ENCODE measurements at regions not wholly inside any gene's neighbourhood (a gene's known extent, or its start where the extent isn't known, plus 50 kb on each side); places are given as distances from the start of the nearest gene placed in this dataset.

DNA sequence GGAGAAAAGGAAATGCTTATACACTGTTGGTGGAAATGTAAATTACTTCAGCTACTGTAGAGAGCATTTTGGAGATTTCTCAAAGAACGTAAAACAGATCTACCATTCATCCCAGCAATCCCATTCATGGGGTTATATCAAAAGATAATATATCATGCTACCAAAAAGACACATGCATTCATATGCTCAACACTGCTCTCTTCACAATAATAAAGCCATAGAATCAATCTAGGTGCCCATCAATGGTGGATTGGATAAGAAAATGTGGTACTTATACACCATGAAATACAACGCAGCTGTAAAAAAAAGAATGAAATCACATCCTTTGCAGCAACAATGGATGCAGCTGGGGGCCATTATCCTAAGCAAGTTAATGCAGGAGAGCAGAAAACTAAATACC lies 1487.7 kb upstream of the SEL1L start:
- H3K27me3 ChIP-seq (ENCODE audit: control insufficient read depth in 5 of 5, insufficient read depth in 4 of 5, low read length in 5 of 5) = no peaks in the 10 kb centered on the region
- H3K27ac ChIP-seq (ENCODE audit: low read depth, low read length) = no peak overlapping the region
- no peak overlapping the region for H3K9ac ChIP-seq (ENCODE audit: low read length in 5 of 5)
- H3K4me3 ChIP-seq (ENCODE audit: low read depth in 1 of 5, low read length in 5 of 5) = no peak overlapping the region
- no peaks in the 10 kb centered on the region for H3K9me3 ChIP-seq (ENCODE audit: control insufficient read depth in 5 of 5, low read length in 5 of 5)
- no peaks in the 10 kb centered on the region for H3K4me1 ChIP-seq (ENCODE audit: control insufficient read depth in 5 of 5, insufficient read depth in 5 of 5, low read length in 5 of 5)
- H3K36me3 ChIP-seq (ENCODE audit: control insufficient read depth in 5 of 5, insufficient read depth in 5 of 5, low read length in 5 of 5) = no peaks in the 10 kb centered on the region

DNA sequence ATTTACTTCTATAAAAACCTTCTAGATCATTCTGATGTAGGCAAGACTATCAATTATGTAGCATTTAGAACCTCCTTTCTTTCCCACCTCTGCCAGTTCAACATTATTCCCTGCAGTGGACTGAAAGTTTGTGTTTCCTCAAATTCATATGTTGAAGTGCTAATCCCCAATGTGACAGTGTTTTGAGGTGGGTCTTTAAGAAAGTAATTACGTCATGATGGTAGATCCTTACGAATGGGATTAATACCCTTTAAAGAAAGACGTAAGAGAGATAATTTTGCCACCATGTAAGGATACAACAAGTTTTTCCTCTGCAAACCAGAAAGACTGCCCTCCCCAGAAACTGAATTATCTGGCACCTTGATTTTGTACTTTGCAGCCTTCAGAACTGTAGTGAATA lies 1489.7 kb upstream of the SEL1L start:
- H3K27ac ChIP-seq (ENCODE audit: low read depth, low read length) = no peak overlapping the region
- H3K9me3 ChIP-seq (ENCODE audit: control insufficient read depth in 5 of 5, low read length in 5 of 5) = no peaks in the 10 kb centered on the region
- H3K9ac ChIP-seq (ENCODE audit: low read length in 5 of 5) = no peak overlapping the region
- H3K4me3 ChIP-seq (ENCODE audit: low read depth in 1 of 5, low read length in 5 of 5) = no peak overlapping the region
- H3K27me3 ChIP-seq (ENCODE audit: control insufficient read depth in 5 of 5, insufficient read depth in 4 of 5, low read length in 5 of 5) = no peaks in the 10 kb centered on the region
- H3K4me1 ChIP-seq (ENCODE audit: control insufficient read depth in 5 of 5, insufficient read depth in 5 of 5, low read length in 5 of 5) = no peaks in the 10 kb centered on the region
- no peaks in the 10 kb centered on the region for H3K36me3 ChIP-seq (ENCODE audit: control insufficient read depth in 5 of 5, insufficient read depth in 5 of 5, low read length in 5 of 5)

DNA sequence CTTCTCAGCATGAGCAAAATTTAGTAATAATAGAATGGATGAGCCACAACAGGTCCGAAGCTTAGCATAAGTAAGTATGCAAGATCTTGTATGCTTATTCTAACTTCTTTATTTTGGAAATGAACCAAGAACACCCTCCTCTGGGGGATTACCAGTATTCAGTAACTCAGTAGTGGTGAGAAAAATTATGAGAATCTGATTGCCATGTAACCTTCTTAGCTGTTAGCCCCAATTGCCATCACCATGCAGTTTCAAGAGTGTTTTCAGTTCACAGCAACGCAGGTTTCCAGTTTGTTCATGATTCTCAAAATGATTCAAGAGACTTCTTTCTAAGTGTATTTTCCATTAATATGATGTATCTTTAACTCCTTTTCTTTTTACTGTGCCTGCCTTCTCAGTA lies 1507.6 kb upstream of the SEL1L start:
- Histone ChIP-seq H3K9me3 (ENCODE audit: control insufficient read depth in 5 of 5, low read length in 5 of 5) (no peaks in the 10 kb centered on the region), H3K4me3 (ENCODE audit: low read depth in 1 of 5, low read length in 5 of 5) (no peak overlapping the region), H3K9ac (ENCODE audit: low read length in 5 of 5) (no peak overlapping the region), H3K27ac (ENCODE audit: low read depth, low read length) (no peak overlapping the region), H3K4me1 (ENCODE audit: control insufficient read depth in 5 of 5, insufficient read depth in 5 of 5, low read length in 5 of 5) (no peaks in the 10 kb centered on the region), H3K27me3 (ENCODE audit: control insufficient read depth in 5 of 5, insufficient read depth in 4 of 5, low read length in 5 of 5) (no peaks in the 10 kb centered on the region), H3K36me3 (ENCODE audit: control insufficient read depth in 5 of 5, insufficient read depth in 5 of 5, low read length in 5 of 5) (no peaks in the 10 kb centered on the region)

DNA sequence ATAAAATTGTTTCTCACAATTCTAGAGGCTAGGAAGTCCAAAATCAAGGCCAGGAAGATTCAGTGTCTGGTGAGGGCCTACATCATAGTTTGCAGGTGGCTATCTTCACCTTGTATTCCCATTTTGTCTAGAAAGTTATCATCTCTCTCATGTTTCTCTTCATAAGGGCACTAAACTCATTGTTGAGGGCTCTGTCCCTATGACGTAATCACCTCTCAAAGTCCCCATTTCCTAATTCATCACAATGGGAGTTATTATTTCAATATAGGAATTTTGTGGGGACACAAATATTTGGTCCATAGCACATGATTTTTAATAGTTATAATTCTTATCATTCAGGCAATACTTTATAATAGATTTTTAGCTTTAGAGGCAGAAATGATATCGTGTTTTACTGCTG lies 1509.2 kb upstream of the SEL1L start:
- Histone ChIP-seq H3K9me3 (ENCODE audit: control insufficient read depth in 5 of 5, low read length in 5 of 5) (no peaks in the 10 kb centered on the region), H3K27me3 (ENCODE audit: control insufficient read depth in 5 of 5, insufficient read depth in 4 of 5, low read length in 5 of 5) (no peaks in the 10 kb centered on the region), H3K9ac (ENCODE audit: low read length in 5 of 5) (no peak overlapping the region), H3K4me3 (ENCODE audit: low read depth in 1 of 5, low read length in 5 of 5) (no peak overlapping the region), H3K27ac (ENCODE audit: low read depth, low read length) (no peak overlapping the region), H3K4me1 (ENCODE audit: control insufficient read depth in 5 of 5, insufficient read depth in 5 of 5, low read length in 5 of 5) (no peaks in the 10 kb centered on the region), H3K36me3 (ENCODE audit: control insufficient read depth in 5 of 5, insufficient read depth in 5 of 5, low read length in 5 of 5) (no peaks in the 10 kb centered on the region)

DNA sequence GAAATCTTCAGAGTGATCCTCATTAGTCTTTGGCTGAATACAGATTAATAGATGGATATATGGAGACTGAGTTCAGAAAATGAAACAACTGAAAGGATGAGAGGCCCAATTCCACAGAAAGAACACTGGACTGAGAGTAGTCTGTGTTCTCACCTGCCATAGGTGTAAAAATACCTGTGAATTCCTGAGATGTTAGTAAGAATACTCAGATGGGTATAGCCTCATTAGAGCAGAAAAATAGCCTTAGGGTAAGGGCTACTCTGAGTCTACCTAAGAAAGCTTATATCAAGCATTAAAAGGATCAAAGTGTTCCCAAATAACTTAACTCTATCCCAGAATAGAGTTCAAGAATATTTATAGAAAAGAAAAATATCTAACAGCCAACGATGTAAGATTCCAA lies 1510.3 kb upstream of the SEL1L start:
- no peaks in the 10 kb centered on the region for H3K36me3 ChIP-seq (ENCODE audit: control insufficient read depth in 5 of 5, insufficient read depth in 5 of 5, low read length in 5 of 5)
- H3K4me3 ChIP-seq (ENCODE audit: low read depth in 1 of 5, low read length in 5 of 5) = no peak overlapping the region
- H3K9me3 ChIP-seq (ENCODE audit: control insufficient read depth in 5 of 5, low read length in 5 of 5) = no peaks in the 10 kb centered on the region
- H3K27ac ChIP-seq (ENCODE audit: low read depth, low read length) = no peak overlapping the region
- H3K9ac ChIP-seq (ENCODE audit: low read length in 5 of 5) = no peak overlapping the region
- H3K4me1 ChIP-seq (ENCODE audit: control insufficient read depth in 5 of 5, insufficient read depth in 5 of 5, low read length in 5 of 5) = no peaks in the 10 kb centered on the region
- H3K27me3 ChIP-seq (ENCODE audit: control insufficient read depth in 5 of 5, insufficient read depth in 4 of 5, low read length in 5 of 5) = no peaks in the 10 kb centered on the region

DNA sequence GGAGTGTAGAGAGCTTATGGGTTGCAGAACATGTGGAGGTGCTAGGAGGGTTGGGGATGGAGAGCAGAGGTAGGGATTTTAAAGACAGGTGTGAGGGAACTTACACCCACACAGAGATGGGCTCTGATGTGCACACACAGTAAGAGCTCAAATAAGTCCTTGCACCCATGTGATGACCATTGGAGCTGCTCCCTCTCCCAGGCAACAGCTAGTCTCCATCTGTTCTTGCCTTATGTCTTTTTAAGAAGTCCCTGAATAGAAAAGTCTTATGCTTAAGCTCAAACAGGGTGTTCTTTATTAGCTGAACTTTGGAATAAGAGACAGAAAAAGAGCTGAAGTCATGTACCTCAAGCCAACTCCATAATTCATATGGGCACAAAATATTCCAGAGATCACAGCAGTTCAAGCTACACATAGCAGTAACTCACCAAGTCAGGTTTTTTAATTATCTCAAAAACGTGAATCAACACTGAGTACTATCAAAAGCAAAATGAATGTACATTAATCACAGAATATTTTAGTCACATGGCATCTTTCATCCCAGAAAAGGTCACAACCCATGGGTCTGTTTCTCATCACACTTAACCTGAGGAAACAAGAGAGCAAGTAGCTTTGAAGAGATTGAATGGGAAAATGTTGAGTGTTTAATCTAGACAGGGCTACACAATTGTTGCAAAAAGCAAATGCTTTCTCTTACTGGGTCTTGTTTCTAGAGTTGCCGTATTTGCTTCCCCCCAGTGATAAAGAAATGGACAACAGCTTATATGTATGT lies 1513.6 kb upstream of the SEL1L start:
- no peak overlapping the region for H3K27ac ChIP-seq (ENCODE audit: low read depth, low read length)
- H3K4me3 ChIP-seq (ENCODE audit: low read depth in 1 of 5, low read length in 5 of 5) = no peak overlapping the region
- H3K36me3 ChIP-seq (ENCODE audit: control insufficient read depth in 5 of 5, insufficient read depth in 5 of 5, low read length in 5 of 5) = no peaks in the 10 kb centered on the region
- H3K9me3 ChIP-seq (ENCODE audit: control insufficient read depth in 5 of 5, low read length in 5 of 5) = no peaks in the 10 kb centered on the region
- H3K27me3 ChIP-seq (ENCODE audit: control insufficient read depth in 5 of 5, insufficient read depth in 4 of 5, low read length in 5 of 5) = no peaks in the 10 kb centered on the region
- no peaks in the 10 kb centered on the region for H3K4me1 ChIP-seq (ENCODE audit: control insufficient read depth in 5 of 5, insufficient read depth in 5 of 5, low read length in 5 of 5)
- H3K9ac ChIP-seq (ENCODE audit: low read length in 5 of 5) = no peak overlapping the region

DNA sequence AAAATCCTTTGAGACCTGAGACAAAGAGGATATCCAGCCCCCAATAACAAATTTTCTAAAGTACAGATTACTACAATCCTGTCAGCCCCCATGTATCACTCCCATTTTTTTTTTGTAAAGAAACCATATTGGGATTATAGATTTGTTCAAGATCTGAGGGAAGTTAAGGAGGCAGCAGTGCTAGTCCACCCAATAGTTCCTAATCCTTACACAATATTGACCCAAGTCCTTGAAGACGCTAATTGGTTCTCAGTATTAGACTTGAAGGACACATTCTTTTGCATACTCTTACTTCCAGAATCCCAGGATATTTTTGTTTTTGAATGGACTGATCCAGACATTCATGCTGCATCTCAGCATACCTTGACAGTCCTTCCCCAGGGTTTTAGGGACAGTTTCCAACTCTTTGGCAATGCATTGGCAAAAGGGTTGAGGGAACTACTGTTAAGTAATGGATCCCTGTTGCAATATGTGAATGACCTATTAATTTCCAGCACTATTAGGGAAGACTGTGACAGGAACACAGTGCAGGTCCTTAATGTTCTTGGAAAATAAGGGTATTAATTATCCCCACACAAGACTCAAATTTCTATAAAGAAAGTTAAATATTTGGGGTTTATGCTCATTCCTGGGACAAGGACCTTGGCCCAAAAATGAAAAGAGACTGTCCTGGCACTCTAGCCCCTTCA lies 1519.5 kb upstream of the SEL1L start:
- Histone ChIP-seq H3K4me3 (ENCODE audit: low read depth in 1 of 5, low read length in 5 of 5) (no peak overlapping the region), H3K27me3 (ENCODE audit: control insufficient read depth in 5 of 5, insufficient read depth in 4 of 5, low read length in 5 of 5) (no peaks in the 10 kb centered on the region), H3K36me3 (ENCODE audit: control insufficient read depth in 5 of 5, insufficient read depth in 5 of 5, low read length in 5 of 5) (no peaks in the 10 kb centered on the region), H3K4me1 (ENCODE audit: control insufficient read depth in 5 of 5, insufficient read depth in 5 of 5, low read length in 5 of 5) (peaks cover 0 to 8% (median 0%) of the 10 kb centered on the region in 5 donors), H3K9ac (ENCODE audit: low read length in 5 of 5) (no peak overlapping the region), H3K9me3 (ENCODE audit: control insufficient read depth in 5 of 5, low read length in 5 of 5) (no peaks in the 10 kb centered on the region), H3K27ac (ENCODE audit: low read depth, low read length) (no peak overlapping the region)

DNA sequence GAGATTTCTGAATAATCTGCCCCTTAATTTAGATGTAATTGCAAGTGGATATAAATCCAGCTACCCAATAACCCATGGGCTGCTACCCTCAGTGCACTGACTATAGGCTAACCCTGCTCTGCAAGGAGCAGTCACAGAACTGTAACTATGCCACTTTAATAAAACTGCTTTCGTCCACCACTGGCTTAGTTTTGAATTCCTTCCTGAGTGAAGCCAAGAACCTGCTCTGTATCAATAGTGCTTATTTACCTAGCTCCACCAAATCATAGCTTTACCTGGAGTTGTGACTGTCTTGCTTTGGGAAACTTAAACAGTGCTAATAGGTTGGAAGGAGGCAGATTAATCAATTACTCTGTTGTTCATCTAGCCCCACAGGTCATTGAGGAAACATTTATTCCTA lies 1524.4 kb upstream of the SEL1L start:
- Histone ChIP-seq H3K9me3 (ENCODE audit: control insufficient read depth in 5 of 5, low read length in 5 of 5) (no peaks in the 10 kb centered on the region), H3K27me3 (ENCODE audit: control insufficient read depth in 5 of 5, insufficient read depth in 4 of 5, low read length in 5 of 5) (no peaks in the 10 kb centered on the region), H3K36me3 (ENCODE audit: control insufficient read depth in 5 of 5, insufficient read depth in 5 of 5, low read length in 5 of 5) (no peaks in the 10 kb centered on the region), H3K9ac (ENCODE audit: low read length in 5 of 5) (no peak overlapping the region), H3K4me1 (ENCODE audit: control insufficient read depth in 5 of 5, insufficient read depth in 5 of 5, low read length in 5 of 5) (peaks cover 0 to 8% (median 0%) of the 10 kb centered on the region in 5 donors), H3K27ac (ENCODE audit: low read depth, low read length) (no peak overlapping the region), H3K4me3 (ENCODE audit: low read depth in 1 of 5, low read length in 5 of 5) (no peak overlapping the region)

DNA sequence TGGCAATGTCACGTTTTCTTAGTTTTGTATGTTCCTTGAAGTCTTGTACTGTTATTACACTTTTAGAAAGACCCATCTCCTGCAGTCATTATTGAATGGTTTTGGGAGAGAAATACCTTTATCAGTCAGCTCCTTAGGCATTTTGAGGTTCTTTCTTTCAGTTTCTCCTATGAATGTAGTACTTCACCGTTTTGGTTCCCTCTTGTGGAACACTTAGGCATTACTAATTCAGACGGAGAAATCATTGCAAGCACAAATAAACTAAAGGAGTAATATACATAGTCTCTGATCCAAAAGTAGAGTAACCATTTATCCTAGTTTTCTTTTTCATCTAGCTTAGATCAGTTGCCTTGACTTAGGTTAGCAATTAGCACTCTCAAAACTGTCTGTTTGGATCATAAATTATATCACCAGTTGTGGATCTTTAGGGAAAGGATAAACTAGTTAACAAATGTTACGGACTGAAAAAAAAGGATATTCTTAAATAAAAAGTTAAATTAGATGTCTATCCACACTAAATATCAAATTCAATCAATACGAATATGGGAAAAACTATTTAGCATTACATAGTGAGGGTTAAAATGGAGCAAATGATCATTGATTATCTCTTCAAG lies 1538.3 kb upstream of the SEL1L start:
- peaks cover 0 to 5% (median 0%) of the 10 kb centered on the region in 5 donors for H3K9me3 ChIP-seq (ENCODE audit: control insufficient read depth in 5 of 5, low read length in 5 of 5)
- no peaks in the 10 kb centered on the region for H3K36me3 ChIP-seq (ENCODE audit: control insufficient read depth in 5 of 5, insufficient read depth in 5 of 5, low read length in 5 of 5)
- no peaks in the 10 kb centered on the region for H3K4me1 ChIP-seq (ENCODE audit: control insufficient read depth in 5 of 5, insufficient read depth in 5 of 5, low read length in 5 of 5)
- no peak overlapping the region for H3K9ac ChIP-seq (ENCODE audit: low read length in 5 of 5)
- no peaks in the 10 kb centered on the region for H3K27me3 ChIP-seq (ENCODE audit: control insufficient read depth in 5 of 5, insufficient read depth in 4 of 5, low read length in 5 of 5)
- H3K27ac ChIP-seq (ENCODE audit: low read depth, low read length) = no peak overlapping the region
- H3K4me3 ChIP-seq (ENCODE audit: low read depth in 1 of 5, low read length in 5 of 5) = no peak overlapping the region

DNA sequence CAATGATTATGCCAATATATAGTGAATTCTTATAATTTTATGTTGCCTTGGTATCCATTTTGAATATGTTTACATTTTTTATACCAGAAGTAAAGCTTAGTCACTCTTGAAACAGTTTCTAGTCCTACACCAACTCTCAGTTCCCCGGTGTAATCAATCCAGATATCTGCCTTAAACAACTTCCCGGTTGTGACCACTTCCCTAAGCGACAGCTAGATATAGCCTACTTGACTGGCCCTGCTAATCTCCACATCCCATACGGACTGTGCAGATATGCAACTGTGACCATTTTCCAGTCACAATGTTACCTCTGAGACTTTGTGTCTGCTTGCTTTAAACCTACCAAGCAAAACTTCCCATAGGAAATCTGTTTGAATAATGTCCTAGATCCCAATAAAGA lies 1551.5 kb upstream of the SEL1L start:
- Histone ChIP-seq H3K4me1 (ENCODE audit: control insufficient read depth in 5 of 5, insufficient read depth in 5 of 5, low read length in 5 of 5) (no peaks in the 10 kb centered on the region), H3K9ac (ENCODE audit: low read length in 5 of 5) (no peak overlapping the region), H3K4me3 (ENCODE audit: low read depth in 1 of 5, low read length in 5 of 5) (no peak overlapping the region), H3K9me3 (ENCODE audit: control insufficient read depth in 5 of 5, low read length in 5 of 5) (no peaks in the 10 kb centered on the region), H3K36me3 (ENCODE audit: control insufficient read depth in 5 of 5, insufficient read depth in 5 of 5, low read length in 5 of 5) (no peaks in the 10 kb centered on the region), H3K27ac (ENCODE audit: low read depth, low read length) (no peak overlapping the region), H3K27me3 (ENCODE audit: control insufficient read depth in 5 of 5, insufficient read depth in 4 of 5, low read length in 5 of 5) (peaks cover 0 to 2% (median 0%) of the 10 kb centered on the region in 5 donors)
